ENCODE measurements at regions not wholly inside any gene's neighbourhood (a gene's known extent, or its start where the extent isn't known, plus 50 kb on each side); places are given as distances from the start of the nearest gene placed in this dataset.

DNA sequence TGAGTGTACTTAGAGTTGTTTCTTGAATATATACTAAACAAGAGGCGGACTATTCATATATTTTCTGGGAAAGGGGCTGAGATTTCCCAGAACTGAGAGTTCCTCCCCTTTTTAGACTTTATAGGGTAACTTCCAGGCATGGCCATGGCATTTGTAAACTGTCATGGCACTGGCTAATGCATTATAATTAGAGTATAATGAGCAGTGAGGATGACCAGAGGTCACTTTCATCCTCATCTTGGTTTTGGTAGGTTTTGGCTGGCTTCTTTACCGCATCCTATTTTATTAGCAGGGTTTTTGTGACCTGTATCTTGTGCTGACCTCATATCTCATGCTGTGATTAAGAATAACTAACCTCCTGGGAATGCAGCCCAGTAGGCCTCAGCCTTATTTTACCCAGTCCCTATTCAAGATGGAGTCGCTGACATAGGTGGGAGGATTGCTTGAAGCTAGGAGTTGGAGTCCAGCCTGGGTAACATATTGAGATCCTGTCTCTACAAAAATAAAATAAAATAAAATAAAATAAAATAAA is 91.4 kb downstream of the MOBP start:
- Histone ChIP-seq H3K27ac (ENCODE audit: low read depth, low read length) (no peak overlapping the region), H3F3A (ENCODE audit: control insufficient read depth, insufficient read depth) (no peaks in the 10 kb centered on the region), H3K9me3 (ENCODE audit: control insufficient read depth, insufficient read depth, low read length) (no peaks in the 10 kb centered on the region), H3K4me2 (ENCODE audit: low read length) (no peak overlapping the region), H3K4me3 (ENCODE audit: low read length) (no peak overlapping the region), H3K9me2 (replicated peaks; ENCODE audit: control insufficient read depth, low read length) (no peaks in the 10 kb centered on the region), H3K79me2 (ENCODE audit: control insufficient read depth, low read length) (no peaks in the 10 kb centered on the region), H3K36me3 (ENCODE audit: control insufficient read depth, low read length) (no peaks in the 10 kb centered on the region), H3K27me3 (ENCODE audit: control insufficient read depth, low read length) (no peaks in the 10 kb centered on the region), H4K20me1 (ENCODE audit: control insufficient read depth, insufficient read depth, low read depth, low read length) (no peaks in the 10 kb centered on the region), H3K4me1 (ENCODE audit: control insufficient read depth, low read length) (no peaks in the 10 kb centered on the region)
- TF ChIP-seq, protein P1, sequence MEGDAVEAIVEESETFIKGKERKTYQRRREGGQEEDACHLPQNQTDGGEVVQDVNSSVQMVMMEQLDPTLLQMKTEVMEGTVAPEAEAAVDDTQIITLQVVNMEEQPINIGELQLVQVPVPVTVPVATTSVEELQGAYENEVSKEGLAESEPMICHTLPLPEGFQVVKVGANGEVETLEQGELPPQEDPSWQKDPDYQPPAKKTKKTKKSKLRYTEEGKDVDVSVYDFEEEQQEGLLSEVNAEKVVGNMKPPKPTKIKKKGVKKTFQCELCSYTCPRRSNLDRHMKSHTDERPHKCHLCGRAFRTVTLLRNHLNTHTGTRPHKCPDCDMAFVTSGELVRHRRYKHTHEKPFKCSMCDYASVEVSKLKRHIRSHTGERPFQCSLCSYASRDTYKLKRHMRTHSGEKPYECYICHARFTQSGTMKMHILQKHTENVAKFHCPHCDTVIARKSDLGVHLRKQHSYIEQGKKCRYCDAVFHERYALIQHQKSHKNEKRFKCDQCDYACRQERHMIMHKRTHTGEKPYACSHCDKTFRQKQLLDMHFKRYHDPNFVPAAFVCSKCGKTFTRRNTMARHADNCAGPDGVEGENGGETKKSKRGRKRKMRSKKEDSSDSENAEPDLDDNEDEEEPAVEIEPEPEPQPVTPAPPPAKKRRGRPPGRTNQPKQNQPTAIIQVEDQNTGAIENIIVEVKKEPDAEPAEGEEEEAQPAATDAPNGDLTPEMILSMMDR (IDR thresholded peaks at IDR 0.05; ENCODE audit: low read depth, low read length, poor library complexity, severe bottlenecking) = no peak

DNA sequence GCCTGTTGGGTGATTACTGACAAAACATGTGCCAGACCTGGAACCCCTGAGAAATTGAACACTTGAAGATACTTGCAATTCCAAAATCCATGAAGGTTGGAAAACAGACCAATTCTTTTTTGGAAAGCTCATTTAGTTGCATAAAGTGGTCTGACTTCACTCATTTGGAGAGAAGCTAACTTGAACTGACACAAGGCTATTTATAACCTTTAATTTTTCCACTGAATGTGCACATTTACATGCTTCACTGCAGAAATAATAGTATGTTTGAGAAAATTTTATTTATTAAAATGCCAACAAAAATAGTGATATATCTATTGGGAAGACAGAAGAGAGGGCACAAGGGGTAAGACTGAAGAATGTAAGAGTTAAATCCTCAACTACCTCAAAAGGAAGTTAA is 92.1 kb downstream of the MOBP start:
- no peak overlapping the region for H3K4me2 ChIP-seq (ENCODE audit: low read length)
- H3K27ac ChIP-seq (ENCODE audit: low read depth, low read length) = no peak overlapping the region
- no peaks in the 10 kb centered on the region for H3F3A ChIP-seq (ENCODE audit: control insufficient read depth, insufficient read depth)
- no peaks in the 10 kb centered on the region for H3K36me3 ChIP-seq (ENCODE audit: control insufficient read depth, low read length)
- H3K4me3 ChIP-seq (ENCODE audit: low read length) = no peak overlapping the region
- H3K27me3 ChIP-seq (ENCODE audit: control insufficient read depth, low read length) = no peaks in the 10 kb centered on the region
- H3K4me1 ChIP-seq (ENCODE audit: control insufficient read depth, low read length) = no peaks in the 10 kb centered on the region
- H4K20me1 ChIP-seq (ENCODE audit: control insufficient read depth, insufficient read depth, low read depth, low read length) = no peaks in the 10 kb centered on the region
- H3K9me2 ChIP-seq (replicated peaks; ENCODE audit: control insufficient read depth, low read length) = no peaks in the 10 kb centered on the region
- no peaks in the 10 kb centered on the region for H3K79me2 ChIP-seq (ENCODE audit: control insufficient read depth, low read length)
- TF ChIP-seq EZH2phosphoT487 (IDR thresholded peaks at IDR 0.05; ENCODE audit: borderline replicate concordance, low read length) = no peak
- TF ChIP-seq, protein P1 (IDR thresholded peaks at IDR 0.05; ENCODE audit: low read depth, low read length, poor library complexity, severe bottlenecking) = no peak
- no peaks in the 10 kb centered on the region for H3K9me3 ChIP-seq (ENCODE audit: control insufficient read depth, insufficient read depth, low read length)

DNA sequence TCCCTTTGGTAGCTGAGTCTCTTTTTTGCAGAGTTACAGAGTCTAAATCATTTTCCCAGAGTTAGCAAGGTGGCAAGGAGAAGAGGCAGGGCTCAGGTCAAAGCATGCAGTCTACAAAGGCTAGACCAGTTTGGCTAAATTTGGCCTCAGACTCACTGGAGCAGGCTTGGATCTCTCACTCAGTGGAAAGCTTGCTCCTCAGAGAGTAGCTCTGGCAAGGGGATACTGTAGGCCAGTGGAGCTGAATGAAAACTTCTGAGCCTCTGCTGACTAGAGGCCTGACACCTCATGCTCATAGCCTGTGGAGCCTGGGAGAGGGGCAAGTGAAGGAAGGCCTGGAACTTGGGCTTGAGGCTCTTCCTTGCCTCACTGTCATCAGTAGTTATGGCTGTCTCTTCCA is 101.0 kb downstream of the MOBP start:
- Histone ChIP-seq H3K4me1 (ENCODE audit: control insufficient read depth, low read length) (no peaks in the 10 kb centered on the region), H3K4me2 (ENCODE audit: low read length) (no peak overlapping the region), H3F3A (ENCODE audit: control insufficient read depth, insufficient read depth) (no peaks in the 10 kb centered on the region), H4K20me1 (ENCODE audit: control insufficient read depth, insufficient read depth, low read depth, low read length) (no peaks in the 10 kb centered on the region), H3K36me3 (ENCODE audit: control insufficient read depth, low read length) (no peaks in the 10 kb centered on the region), H3K79me2 (ENCODE audit: control insufficient read depth, low read length) (no peaks in the 10 kb centered on the region), H3K27ac (ENCODE audit: low read depth, low read length) (no peak overlapping the region), H3K4me3 (ENCODE audit: low read length) (no peak overlapping the region), H3K9me2 (replicated peaks; ENCODE audit: control insufficient read depth, low read length) (no peaks in the 10 kb centered on the region), H3K9me3 (ENCODE audit: control insufficient read depth, insufficient read depth, low read length) (no peaks in the 10 kb centered on the region), H3K27me3 (ENCODE audit: control insufficient read depth, low read length) (no peaks in the 10 kb centered on the region)
- no peak for TF ChIP-seq EZH2phosphoT487 (IDR thresholded peaks at IDR 0.05; ENCODE audit: borderline replicate concordance, low read length)
- TF ChIP-seq, protein P1 (IDR thresholded peaks at IDR 0.05; ENCODE audit: low read depth, low read length, poor library complexity, severe bottlenecking) = no peak

DNA sequence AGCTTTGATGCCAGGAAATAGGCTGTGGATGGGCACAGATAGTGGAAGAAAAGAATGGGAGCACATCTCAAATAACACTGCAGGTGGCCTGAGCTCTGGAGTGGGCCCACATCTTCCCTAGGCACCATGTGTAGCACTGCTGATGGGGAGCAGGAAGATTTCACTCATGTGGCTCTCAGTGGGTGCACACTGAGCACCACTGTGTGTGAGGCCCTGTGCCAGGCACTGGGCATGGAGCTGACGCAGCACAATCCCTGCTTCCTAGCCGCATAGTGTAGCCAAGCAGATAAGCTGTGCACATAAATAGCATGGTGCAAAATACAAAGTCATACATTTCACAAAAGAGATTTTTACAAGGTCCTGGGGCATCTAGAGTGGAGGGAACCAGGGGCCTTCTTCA is 101.6 kb downstream of the MOBP start:
- Histone ChIP-seq H3K27me3 (ENCODE audit: control insufficient read depth, low read length) (no peaks in the 10 kb centered on the region), H3K9me2 (replicated peaks; ENCODE audit: control insufficient read depth, low read length) (no peaks in the 10 kb centered on the region), H4K20me1 (ENCODE audit: control insufficient read depth, insufficient read depth, low read depth, low read length) (no peaks in the 10 kb centered on the region), H3K36me3 (ENCODE audit: control insufficient read depth, low read length) (no peaks in the 10 kb centered on the region), H3K4me1 (ENCODE audit: control insufficient read depth, low read length) (no peaks in the 10 kb centered on the region), H3F3A (ENCODE audit: control insufficient read depth, insufficient read depth) (no peaks in the 10 kb centered on the region), H3K4me2 (ENCODE audit: low read length) (no peak overlapping the region), H3K27ac (ENCODE audit: low read depth, low read length) (no peak overlapping the region), H3K4me3 (ENCODE audit: low read length) (no peak overlapping the region), H3K79me2 (ENCODE audit: control insufficient read depth, low read length) (no peaks in the 10 kb centered on the region), H3K9me3 (ENCODE audit: control insufficient read depth, insufficient read depth, low read length) (no peaks in the 10 kb centered on the region)
- TF ChIP-seq EZH2phosphoT487 (IDR thresholded peaks at IDR 0.05; ENCODE audit: borderline replicate concordance, low read length) = no peak
- TF ChIP-seq, protein P1 (IDR thresholded peaks at IDR 0.05; ENCODE audit: low read depth, low read length, poor library complexity, severe bottlenecking) = no peak

Measured in DOHH2 (cell line).